MCF 10A (cell line): ENCODE measurements at regions not wholly inside any gene's neighbourhood (a gene's known extent, or its start where the extent isn't known, plus 50 kb on each side); places are given as distances from the start of the nearest gene placed in this dataset.

Experiments used
- BruUV-seq: library from RNA; stranded (reverse); fragments of 400-500 nt; replicated peaks from 2 replicates; lab custom pipeline; 2021; lab: Mats Ljungman, UMichigan
- CTCF ChIA-PET: fragments of 300-600 bp; sonication (Branson Sonifier 250); formaldehyde crosslinking; extraction: SDS; loops from one replicate; lab custom pipeline; 2021; ENCODE audit warnings: antibody characterized with exemption, inconsistent platforms; lab: Yijun Ruan, JAX
- POLR2A ChIA-PET: fragments of 300-600, 350-650 bp; sonication (Branson Sonifier 250); formaldehyde crosslinking; extraction: SDS; loops from one replicate; lab custom pipeline; 2020; ENCODE audit warnings: antibody characterized with exemption, inconsistent platforms; lab: Yijun Ruan, JAX
- DNase-seq: peaks from one replicate; pipeline ENCODE4 v3.0.0-alpha.2; 2018; ENCODE audit not compliant: unreplicated experiment
- H3K27ac Mint-ChIP-seq: one replicate; pipeline ENCODE4 v1.8.0; 2022; ENCODE audit warnings: mild to moderate bottlenecking, low read depth, mixed read lengths; ENCODE audit not compliant: unreplicated experiment
- H3K27me3 Mint-ChIP-seq: one replicate; pipeline ENCODE4 v1.8.0; 2022; ENCODE audit warnings: mixed read lengths; ENCODE audit not compliant: insufficient read depth, unreplicated experiment
- H3K36me3 Mint-ChIP-seq: one replicate; pipeline ENCODE4 v1.8.0; 2022; ENCODE audit warnings: mild to moderate bottlenecking, moderate library complexity, mixed read lengths; ENCODE audit not compliant: insufficient read depth, unreplicated experiment
- H3K4me1 Mint-ChIP-seq: one replicate; pipeline ENCODE4 v1.8.0; 2022; ENCODE audit warnings: mixed read lengths; ENCODE audit not compliant: insufficient read depth, unreplicated experiment
- H3K4me3 Mint-ChIP-seq: one replicate; pipeline ENCODE4 v1.8.0; 2022; ENCODE audit warnings: mild to moderate bottlenecking, moderate library complexity, mixed read lengths; ENCODE audit not compliant: unreplicated experiment
- H3K9me3 Mint-ChIP-seq: one replicate; pipeline ENCODE4 v1.8.0; 2022; ENCODE audit warnings: mixed read lengths; ENCODE audit not compliant: unreplicated experiment
- intact Hi-C: fragments of 100-400 bp; cut with micrococcal nuclease; formaldehyde crosslinking; loops from 2 replicates; pipeline ENCODE4 v1.14.1; 2022
- TF ChIP-seq, protein P1 (sequence below): fragments of 200-600 bp; IDR thresholded peaks from one replicate; pipeline ENCODE4 v1.8.0; 2022; ENCODE audit warnings: antibody characterized with exemption, mild to moderate bottlenecking; ENCODE audit not compliant: unreplicated experiment

DNA sequence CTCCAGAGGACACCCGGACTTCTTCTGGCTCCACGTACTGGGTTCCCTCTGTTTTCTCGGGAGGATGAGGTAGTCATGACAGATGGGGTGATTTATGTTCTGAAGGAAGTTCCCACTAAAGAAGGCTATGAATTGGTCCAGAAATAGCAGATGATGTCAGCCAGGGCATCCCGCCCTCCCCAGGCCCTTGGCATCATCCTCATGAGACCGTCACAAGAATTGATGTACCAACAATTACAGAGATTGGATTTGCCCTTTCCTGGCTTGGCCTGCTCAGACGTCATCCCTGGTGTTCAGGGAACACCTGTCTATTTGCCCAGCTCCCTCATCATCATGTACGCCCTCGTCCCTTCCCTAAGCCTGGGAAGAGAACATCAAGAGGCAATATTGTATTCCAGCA, 102.8 kb upstream of the CCL1 start:
- Mint-ChIP-seq H3K9me3 (peaks cover 17% of the 10 kb centered on the region), H3K4me1 (no peaks in the 10 kb centered on the region), H3K36me3 (no peaks in the 10 kb centered on the region), H3K27ac (no peak overlapping the region), H3K27me3 (no peaks in the 10 kb centered on the region), H3K4me3 (no peak overlapping the region)
- TF ChIP-seq, protein P1, sequence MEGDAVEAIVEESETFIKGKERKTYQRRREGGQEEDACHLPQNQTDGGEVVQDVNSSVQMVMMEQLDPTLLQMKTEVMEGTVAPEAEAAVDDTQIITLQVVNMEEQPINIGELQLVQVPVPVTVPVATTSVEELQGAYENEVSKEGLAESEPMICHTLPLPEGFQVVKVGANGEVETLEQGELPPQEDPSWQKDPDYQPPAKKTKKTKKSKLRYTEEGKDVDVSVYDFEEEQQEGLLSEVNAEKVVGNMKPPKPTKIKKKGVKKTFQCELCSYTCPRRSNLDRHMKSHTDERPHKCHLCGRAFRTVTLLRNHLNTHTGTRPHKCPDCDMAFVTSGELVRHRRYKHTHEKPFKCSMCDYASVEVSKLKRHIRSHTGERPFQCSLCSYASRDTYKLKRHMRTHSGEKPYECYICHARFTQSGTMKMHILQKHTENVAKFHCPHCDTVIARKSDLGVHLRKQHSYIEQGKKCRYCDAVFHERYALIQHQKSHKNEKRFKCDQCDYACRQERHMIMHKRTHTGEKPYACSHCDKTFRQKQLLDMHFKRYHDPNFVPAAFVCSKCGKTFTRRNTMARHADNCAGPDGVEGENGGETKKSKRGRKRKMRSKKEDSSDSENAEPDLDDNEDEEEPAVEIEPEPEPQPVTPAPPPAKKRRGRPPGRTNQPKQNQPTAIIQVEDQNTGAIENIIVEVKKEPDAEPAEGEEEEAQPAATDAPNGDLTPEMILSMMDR = no peak
- CTCF ChIA-PET = no interaction called here
- DNase-seq = no peak
- intact Hi-C loops = no loop called here
- POLR2A ChIA-PET = no interaction called here
- BruUV-seq = no TSS peak

DNA sequence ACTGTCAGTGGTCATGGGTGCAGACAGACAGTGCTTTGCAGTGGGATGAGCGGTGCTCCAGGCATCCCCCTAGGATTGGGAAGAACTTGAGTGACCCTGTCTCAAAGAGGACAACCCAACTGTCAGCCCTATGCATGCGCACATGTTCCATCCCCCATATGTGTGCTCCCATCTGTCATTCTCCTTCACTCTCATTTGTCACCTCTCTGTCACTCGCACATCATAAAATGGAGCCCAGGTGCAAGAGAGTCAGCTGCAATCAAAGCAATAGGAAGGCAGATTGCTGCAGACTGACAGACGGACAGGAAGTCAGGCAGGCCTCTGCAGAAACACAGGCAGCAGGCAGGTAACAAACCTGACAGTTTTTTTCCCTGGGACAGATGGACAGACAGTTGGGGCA, 101.8 kb upstream of the CCL1 start:
- CTCF ChIA-PET = no interaction called here
- Mint-ChIP-seq H3K9me3 (peaks cover 19% of the 10 kb centered on the region), H3K4me3 (no peak overlapping the region), H3K27me3 (no peaks in the 10 kb centered on the region), H3K36me3 (no peaks in the 10 kb centered on the region), H3K27ac (no peak overlapping the region), H3K4me1 (no peaks in the 10 kb centered on the region)
- TF ChIP-seq, protein P1 = no peak
- no TSS peak for BruUV-seq
- POLR2A ChIA-PET = no interaction called here
- intact Hi-C loops = no loop called here
- no peak for DNase-seq

DNA sequence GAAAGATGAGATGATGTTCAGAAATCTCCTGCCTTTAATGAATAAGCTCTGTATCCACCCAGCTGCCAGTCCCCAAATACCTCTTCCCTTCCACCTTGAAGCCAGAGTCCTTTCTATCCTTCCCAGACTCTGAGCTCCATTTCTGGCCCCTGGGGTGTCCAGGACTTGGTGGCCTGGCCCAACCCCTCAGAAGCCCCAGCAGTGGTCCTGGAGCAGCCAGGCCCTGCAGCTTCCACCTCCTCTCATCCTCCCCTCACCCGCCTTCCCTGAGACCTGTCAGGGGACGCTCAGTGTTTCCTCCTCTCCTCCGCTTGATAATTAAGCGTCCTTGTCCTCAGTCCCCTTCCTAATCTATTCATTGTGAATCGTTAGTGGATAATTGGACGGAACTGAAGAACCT, 95.2 kb upstream of the CCL1 start:
- no TSS peak for BruUV-seq
- Mint-ChIP-seq H3K4me3 (no peak overlapping the region), H3K27ac (no peak overlapping the region), H3K36me3 (no peaks in the 10 kb centered on the region), H3K4me1 (no peaks in the 10 kb centered on the region), H3K27me3 (no peaks in the 10 kb centered on the region), H3K9me3 (peaks cover 26% of the 10 kb centered on the region)
- intact Hi-C loops = no loop called here
- TF ChIP-seq, protein P1 = no peak
- DNase-seq = no peak
- POLR2A ChIA-PET = no interaction called here
- CTCF ChIA-PET = no interaction called here

DNA sequence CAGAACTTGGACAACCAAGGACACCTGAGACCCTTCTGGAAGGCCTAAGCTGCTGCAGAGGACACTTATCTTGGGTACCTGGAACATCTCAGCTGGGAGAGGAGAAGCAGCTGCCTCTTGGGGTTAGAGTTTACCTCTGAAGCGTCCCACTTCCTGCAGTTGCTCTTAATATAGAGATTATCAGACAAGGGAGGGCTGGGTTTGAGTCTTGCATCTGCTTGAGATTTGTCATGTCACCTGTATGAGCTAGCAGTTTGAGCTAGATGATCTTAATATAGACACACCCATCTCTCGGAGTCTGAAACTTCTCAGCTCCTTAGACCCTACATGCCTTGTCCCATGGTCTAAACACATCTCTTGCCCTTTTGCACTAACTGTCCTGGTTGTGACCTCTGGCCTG, 93.1 kb upstream of the CCL1 start:
- intact Hi-C loops = no loop called here
- no TSS peak for BruUV-seq
- POLR2A ChIA-PET = no interaction called here

More for the DNA sequence above, 93.1 kb upstream of the CCL1 start:
- no peak for DNase-seq
- Mint-ChIP-seq H3K27me3 (no peaks in the 10 kb centered on the region), H3K4me1 (no peaks in the 10 kb centered on the region), H3K9me3 (peaks cover 16% of the 10 kb centered on the region), H3K4me3 (no peak overlapping the region), H3K36me3 (no peaks in the 10 kb centered on the region), H3K27ac (no peak overlapping the region)
- CTCF ChIA-PET = interaction anchor here (0.5 to 0.6 kb wide), 2 partner anchors 36 to 498 kb away, joined by 3 read pairs; no protein-coding TSS in a partner anchor
- TF ChIP-seq, protein P1 = no peak
